IMR-90 (cell line): ENCODE measurements at regions not wholly inside any gene's neighbourhood (a gene's known extent, or its start where the extent isn't known, plus 50 kb on each side); places are given as distances from the start of the nearest gene placed in this dataset.

Experiments
- ATAC-seq: fragments of 200-7000 bp; cut with Tn5 transposase; 2 replicates; pipeline ENCODE4 v1.9.1; 2020; ENCODE audit warnings: low read depth, mild to moderate bottlenecking, moderate library complexity
- BruUV-seq: library from RNA; stranded (reverse); fragments of 400-500 nt; replicated peaks from 2 replicates; lab custom pipeline; 2021; lab: Mats Ljungman, UMichigan
- CTCF ChIA-PET: fragments of 300-600 bp; formaldehyde crosslinking; extraction: SDS; loops from one replicate; lab custom pipeline; 2021; ENCODE audit warnings: antibody characterized with exemption; lab: Yijun Ruan, JAX
- POLR2A ChIA-PET: fragments of 300-600 bp; sonication (Branson Sonifier 250); formaldehyde crosslinking; loops from one replicate; lab custom pipeline; 2022; ENCODE audit warnings: antibody characterized with exemption; ENCODE audit not compliant: unreplicated experiment; lab: Charles Lee
- DNase-seq: peaks from one replicate; pipeline ENCODE4 v3.0.0; 2013
- H2AFZ ChIP-seq: replicated peaks from 2 replicates; pipeline ENCODE3; 2013; ENCODE audit warnings: low read length, mild to moderate bottlenecking; ENCODE audit not compliant: poor library complexity
- H2AK5ac ChIP-seq: 2 replicates; pipeline ENCODE4 v1.6.1; 2013; ENCODE audit warnings: low read depth, low read length, inconsistent platforms
- H2AK9ac ChIP-seq: replicated peaks from 2 replicates; pipeline ENCODE3; 2013; ENCODE audit warnings: mild to moderate bottlenecking, low read depth, low read length, moderate library complexity; ENCODE audit not compliant: poor library complexity
- H2BK120ac ChIP-seq: 2 replicates; pipeline ENCODE4 v1.6.1; 2013; ENCODE audit warnings: low read depth, low read length, inconsistent platforms
- H2BK15ac ChIP-seq: 3 replicates; pipeline ENCODE4 v1.6.1; 2013; ENCODE audit warnings: low read depth, low read length, inconsistent platforms
- H2BK20ac ChIP-seq: 2 replicates; pipeline ENCODE4 v1.6.1; 2013; ENCODE audit warnings: low read depth, mild to moderate bottlenecking, inconsistent platforms, low read length, moderate library complexity
- H2BK5ac ChIP-seq: 2 replicates; pipeline ENCODE4 v1.6.1; 2013; ENCODE audit warnings: mild to moderate bottlenecking, low read depth, low read length, inconsistent platforms; ENCODE audit not compliant: poor library complexity, severe bottlenecking
- H3K14ac ChIP-seq: replicated peaks from 2 replicates; pipeline ENCODE4 v1.6.1; 2013; ENCODE audit warnings: low read depth, low read length, inconsistent platforms
- H3K18ac ChIP-seq: 2 replicates; pipeline ENCODE4 v1.6.1; 2013; ENCODE audit warnings: low read depth, low read length, control low read depth
- H3K23ac ChIP-seq: 2 replicates; pipeline ENCODE4 v1.6.1; 2013; ENCODE audit warnings: low read depth, low read length, inconsistent platforms
- H3K27ac ChIP-seq: 2 replicates; pipeline ENCODE4 v1.5.1; 2013; ENCODE audit warnings: mild to moderate bottlenecking, control low read depth, low read length; ENCODE audit not compliant: insufficient read depth
- H3K27me3 ChIP-seq: 2 replicates; pipeline ENCODE4 v1.6.1; 2013; ENCODE audit warnings: low read length; ENCODE audit not compliant: control insufficient read depth, insufficient read depth
- H3K36me3 ChIP-seq: 2 replicates; pipeline ENCODE4 v1.6.1; 2013; ENCODE audit warnings: low read length, mixed read lengths; ENCODE audit not compliant: control insufficient read depth, insufficient read depth
- H3K4ac ChIP-seq: 2 replicates; pipeline ENCODE4 v1.6.1; 2013; ENCODE audit warnings: low read depth, low read length, inconsistent platforms
- H3K4me1 ChIP-seq: 2 replicates; pipeline ENCODE4 v1.6.1; 2013; ENCODE audit warnings: low read length, mixed read lengths; ENCODE audit not compliant: control insufficient read depth, insufficient read depth
- H3K4me2 ChIP-seq: 2 replicates; pipeline ENCODE4 v1.6.1; 2013; ENCODE audit warnings: low read depth, mild to moderate bottlenecking, control low read depth, low read length, moderate library complexity
- H3K4me3 ChIP-seq: 2 replicates; pipeline ENCODE4 v1.5.1; 2013; ENCODE audit warnings: low read depth, mild to moderate bottlenecking, control low read depth, low read length, moderate library complexity; ENCODE audit not compliant: insufficient read depth
- H3K56ac ChIP-seq: 2 replicates; pipeline ENCODE4 v1.6.1; 2013; ENCODE audit warnings: low read length, inconsistent platforms; ENCODE audit not compliant: insufficient read depth; ENCODE audit errors: extremely low read depth
- H3K79me1 ChIP-seq, 2 experiments: 2 replicates each; pipeline ENCODE4 v1.6.1; 2013; ENCODE audit warnings: low read length in 2 of 2, inconsistent platforms in 1 of 2, low read depth in 1 of 2
- H3K9ac ChIP-seq: 2 replicates; pipeline ENCODE4 v1.6.1; 2013; ENCODE audit warnings: low read depth, low read length, control low read depth
- H3K9me1 ChIP-seq: 2 replicates; pipeline ENCODE4 v1.6.1; 2013; ENCODE audit warnings: low read length, inconsistent platforms; ENCODE audit not compliant: insufficient read depth
- H3K9me3 ChIP-seq: 2 replicates; pipeline ENCODE4 v1.6.1; 2013; ENCODE audit warnings: low read length; ENCODE audit not compliant: control insufficient read depth, insufficient read depth
- H4K20me1 ChIP-seq: 2 replicates; pipeline ENCODE4 v1.6.1; 2013; ENCODE audit warnings: low read length, inconsistent platforms; ENCODE audit not compliant: insufficient read depth
- H4K5ac ChIP-seq: 2 replicates; pipeline ENCODE4 v1.6.1; 2013; ENCODE audit warnings: mild to moderate bottlenecking, low read depth, low read length, control low read depth
- H4K8ac ChIP-seq, 2 experiments: 2 replicates each; pipeline ENCODE4 v1.6.1; 2013; ENCODE audit warnings: low read depth in 2 of 2, low read length in 2 of 2, control low read depth in 1 of 2, inconsistent platforms in 1 of 2
- H4K91ac ChIP-seq: 2 replicates; pipeline ENCODE4 v1.6.1; 2013; ENCODE audit warnings: low read depth, low read length, inconsistent platforms; ENCODE audit not compliant: insufficient read depth
- CHD1 ChIP-seq: IDR thresholded peaks from 2 replicates; pipeline ENCODE4 v1.6.1; 2012; ENCODE audit warnings: low read depth, low read length, improper control_type of control experiment
- FOS ChIP-seq: fragments of 150-350 bp; IDR thresholded peaks from 2 replicates; pipeline ENCODE4 v1.6.1; 2016; ENCODE audit warnings: low read depth, low read length
- MXI1 ChIP-seq: IDR thresholded peaks from 2 replicates; pipeline ENCODE4 v1.6.1; 2012; ENCODE audit warnings: low read depth, mild to moderate bottlenecking, low read length, moderate library complexity, borderline replicate concordance
- RAD21 ChIP-seq: IDR thresholded peaks from 2 replicates; pipeline ENCODE4 v1.6.1; 2012; ENCODE audit warnings: low read length, improper control_type of control experiment
- USF2 ChIP-seq: fragments of 150-350 bp; IDR thresholded peaks from 2 replicates; pipeline ENCODE4 v1.6.1; 2017; ENCODE audit warnings: mild to moderate bottlenecking, antibody characterized with exemption, low read length, low read depth
- WGBS, 2 experiments: methylation state at CpG; one replicate each; pipeline versions ENCODE4 v1.1.5 to v1.1.7; 2013; ENCODE audit warnings: missing lambda C conversion rate in 2 of 2; ENCODE audit not compliant: insufficient read length in 1 of 2; ENCODE audit errors: extremely low coverage in 2 of 2; 5-methylcytosine and 5-hydroxymethylcytosine counted together
- dilution Hi-C: fragments of 300-500 bp; cut with HindIII; formaldehyde crosslinking; loops from one replicate; pipeline ENCODE4 v1.14.3; 2018; ENCODE audit warnings: low sequenced_read_pairs; ENCODE audit not compliant: unreplicated experiment
- in situ Hi-C: fragments of 300-500 bp; cut with MboI; formaldehyde crosslinking; loops from 3 replicates; pipeline ENCODE4 v1.14.3; 2019; ENCODE audit warnings: low sequenced_read_pairs, inconsistent platforms, mixed read lengths
- intact Hi-C: fragments of 100-400 bp; cut with micrococcal nuclease; formaldehyde crosslinking; loops from 2 replicates; pipeline ENCODE4 v1.10.0; 2022

- no peak for ATAC-seq
- DNase-seq = no peak
- Histone ChIP-seq H3K36me3 (no peaks in the 10 kb centered on the region), H3K9me3 (no peaks in the 10 kb centered on the region), H3K27ac (no peak overlapping the region), H3K4me2 (no peak overlapping the region), H3K23ac (no peak overlapping the region), H3K56ac (no peak overlapping the region), H3K4me1 (no peaks in the 10 kb centered on the region), H3K4ac (no peak overlapping the region), H2BK20ac (no peak overlapping the region), H3K79me1 (no peaks in the 10 kb centered on the region), H2AK9ac (no peak overlapping the region), H2BK15ac (no peak overlapping the region), H2AK5ac (no peak overlapping the region), H4K20me1 (no peaks in the 10 kb centered on the region), H3K4me3 (no peak overlapping the region), H2AFZ (no peak overlapping the region), H2BK120ac (no peak overlapping the region), H3K18ac (no peak overlapping the region), H3K14ac (no peak overlapping the region), H3K9me1 (no peaks in the 10 kb centered on the region), H4K5ac (no peak overlapping the region), H4K91ac (no peak overlapping the region), H2BK5ac (no peak overlapping the region), H3K27me3 (peaks cover 60% of the 10 kb centered on the region), H4K8ac (no peak overlapping the region), H3K9ac (no peak overlapping the region)
- BruUV-seq = no TSS peak
- CTCF ChIA-PET = no interaction called here
- in situ Hi-C loops (no loop called here), dilution Hi-C loops (no loop called here), intact Hi-C loops (no loop called here)
- POLR2A ChIA-PET = no interaction called here
- TF ChIP-seq FOS (no peak), RAD21 (no peak), USF2 (no peak), MXI1 (no peak), CHD1 (no peak)
- WGBS, 2 experiments = 73% methylated on average over 12 of the region's 28 CpGs; no CpG with 5 or more reads in 1 of the 2 experiments
Measured at GRCh38 chr4:3860913-3861636, 94.9 kb downstream of the ADRA2C start.
